ENCODE measurements at regions not wholly inside any gene's neighbourhood (a gene's known extent, or its start where the extent isn't known, plus 50 kb on each side); places are given as distances from the start of the nearest gene placed in this dataset.
A peak's percentile ranks its signal among the peaks of the same experiment; 100 is the strongest.
"Not testable (repeated sequence)": the region's sequence is repeated elsewhere in the genome, so short reads cannot be mapped to it uniquely, and the experiment has no call there.

- not testable (repeated sequence) for H3K36me3 ChIP-seq (ENCODE audit: control insufficient read depth, insufficient read depth, low read length); H3K27me3 ChIP-seq (ENCODE audit: control insufficient read depth, insufficient read depth, low read length); H3K4me3 ChIP-seq (ENCODE audit: low read depth, low read length); DNase-seq (ENCODE audit: low read depth)
- peak; percentile 43 for FAIRE-seq
Observed at GRCh38 chr2:110320834-110321563, 108.7 kb upstream of the MTLN start.

DNA sequence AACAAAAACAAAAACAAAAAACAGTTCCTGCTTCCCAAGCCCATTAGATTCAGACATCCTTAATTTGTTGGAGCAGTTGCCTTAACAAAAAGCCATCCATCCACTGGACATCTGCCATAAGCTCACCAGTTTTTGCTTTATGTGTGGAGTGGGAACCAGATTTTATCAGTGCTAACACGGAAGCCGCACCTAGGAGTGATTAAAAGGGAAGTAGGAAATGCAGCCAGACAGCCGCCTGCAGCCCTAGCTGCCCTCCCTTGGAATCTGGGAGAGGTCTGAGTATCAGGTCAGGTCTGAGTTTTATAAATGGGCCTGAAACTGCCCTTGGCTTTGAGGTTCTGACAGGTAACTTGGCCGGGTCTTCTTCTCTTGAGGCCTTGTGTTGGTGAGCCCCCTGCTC is 106.6 kb upstream of the MTLN start:
- H3K4me3 ChIP-seq (ENCODE audit: low read depth, low read length); DNase-seq (ENCODE audit: low read depth); H3K27me3 ChIP-seq (ENCODE audit: control insufficient read depth, insufficient read depth, low read length); H3K36me3 ChIP-seq (ENCODE audit: control insufficient read depth, insufficient read depth, low read length): not testable (repeated sequence)
- FAIRE-seq = peak; percentile 28

DNA sequence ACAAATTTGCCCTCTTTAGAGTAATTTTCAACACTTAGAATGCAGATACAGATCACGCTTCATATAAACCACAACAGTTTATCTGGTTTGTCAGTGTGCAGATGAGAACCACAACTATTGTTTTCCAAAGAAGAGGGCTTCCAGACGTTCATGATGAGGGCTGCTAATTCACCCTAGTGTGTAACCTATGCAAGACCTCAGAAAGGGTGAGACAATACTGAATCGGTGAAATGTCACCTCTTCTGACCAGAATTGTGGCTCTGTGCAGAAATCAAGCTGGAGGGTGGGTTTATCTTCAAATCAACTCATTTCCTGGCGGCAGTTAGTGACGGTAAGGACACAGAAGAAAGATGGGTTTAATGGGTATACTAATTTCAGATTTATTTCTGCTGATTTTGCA is 105.0 kb upstream of the MTLN start:
- not testable (repeated sequence) for H3K4me3 ChIP-seq (ENCODE audit: low read depth, low read length); H3K36me3 ChIP-seq (ENCODE audit: control insufficient read depth, insufficient read depth, low read length); H3K27me3 ChIP-seq (ENCODE audit: control insufficient read depth, insufficient read depth, low read length); DNase-seq (ENCODE audit: low read depth)
- FAIRE-seq = peak; percentile 23

DNA sequence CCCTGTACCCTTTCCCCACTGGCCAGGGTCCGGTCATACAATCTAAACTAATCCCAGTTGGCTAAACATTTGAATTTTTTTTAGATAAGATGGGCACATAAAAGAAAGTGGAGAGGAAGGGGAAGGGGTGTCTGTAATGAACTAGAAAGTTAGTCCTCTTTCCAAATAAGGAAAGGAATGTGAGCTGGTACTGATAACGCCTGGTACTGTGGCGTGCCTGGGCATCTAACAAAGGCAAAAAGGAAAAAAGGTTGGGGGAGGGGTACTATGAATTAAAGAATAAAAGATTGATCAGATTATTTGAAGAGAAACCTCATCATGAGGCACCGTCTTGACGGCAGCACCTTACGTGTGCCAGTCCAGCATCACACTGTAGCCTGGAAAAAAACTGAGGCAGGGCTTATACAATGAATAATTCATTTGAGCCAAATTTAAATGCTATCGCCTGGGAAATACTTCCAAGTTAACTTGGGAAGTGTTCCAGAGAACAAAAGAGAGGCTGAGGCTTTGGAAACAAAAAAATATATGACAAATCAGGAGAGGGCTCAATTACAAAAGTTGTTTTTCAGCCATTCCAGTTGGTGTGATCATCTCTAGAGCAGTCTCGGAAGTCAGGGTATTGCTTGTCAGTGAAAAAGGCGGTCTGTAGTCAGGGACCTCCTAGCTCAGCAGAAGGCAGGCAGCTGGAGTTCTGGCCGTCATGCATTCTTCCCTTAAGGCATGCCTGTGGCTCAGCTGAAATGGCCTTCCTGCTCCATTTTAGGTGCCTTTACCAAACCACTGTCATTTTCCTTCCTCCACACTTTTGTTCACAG is 103.9 kb upstream of the MTLN start:
- FAIRE-seq; DNase-seq (ENCODE audit: low read depth): not testable (repeated sequence)

DNA sequence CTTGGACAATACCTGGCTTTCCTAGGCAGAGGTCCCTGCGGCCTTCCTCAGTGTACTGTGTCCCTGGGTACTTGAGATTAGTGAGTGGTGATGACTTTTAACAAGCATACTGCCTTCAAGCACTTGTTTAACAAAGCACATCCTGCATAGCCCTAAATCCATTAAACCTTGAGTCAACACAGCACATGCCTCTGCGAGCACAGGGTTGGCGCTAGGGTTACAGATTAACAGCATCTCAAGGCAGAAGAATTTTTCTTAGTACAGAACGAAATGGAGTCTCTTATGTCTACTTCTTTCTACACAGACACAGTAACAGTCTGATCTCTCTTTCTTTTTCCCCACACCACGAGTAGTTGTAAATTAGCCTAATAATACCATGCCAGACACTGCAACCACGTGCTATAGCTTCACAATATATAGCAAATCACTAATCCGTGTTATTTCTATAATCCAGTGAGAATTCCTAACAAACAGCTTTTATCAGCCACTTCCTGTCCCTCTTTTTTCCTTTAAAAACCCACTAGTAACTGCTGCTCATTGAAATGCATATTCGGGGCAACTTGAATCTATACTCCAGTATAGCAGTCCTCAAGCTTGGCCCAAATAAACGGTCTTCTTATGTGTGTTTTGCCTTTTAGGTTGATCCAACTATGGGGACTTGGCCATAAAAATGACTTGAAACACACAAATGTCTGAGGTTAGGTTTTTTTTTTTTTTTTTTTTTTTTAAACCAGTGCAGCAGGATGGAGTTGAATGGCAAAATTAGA is 102.9 kb upstream of the MTLN start:
- not testable (repeated sequence) for H3K4me3 ChIP-seq (ENCODE audit: low read depth, low read length); H3K27me3 ChIP-seq (ENCODE audit: control insufficient read depth, insufficient read depth, low read length); DNase-seq (ENCODE audit: low read depth); H3K36me3 ChIP-seq (ENCODE audit: control insufficient read depth, insufficient read depth, low read length)
- FAIRE-seq = peak; percentile 60

More for the DNA sequence above, 103.9 kb upstream of the MTLN start:
- H3K36me3 ChIP-seq (ENCODE audit: control insufficient read depth, insufficient read depth, low read length); H3K27me3 ChIP-seq (ENCODE audit: control insufficient read depth, insufficient read depth, low read length); H3K4me3 ChIP-seq (ENCODE audit: low read depth, low read length): not testable (repeated sequence)

GRCh38 chr2:110314472-110314871 is 102.1 kb upstream of the MTLN start:
- FAIRE-seq; H3K27me3 ChIP-seq (ENCODE audit: control insufficient read depth, insufficient read depth, low read length); DNase-seq (ENCODE audit: low read depth): not testable (repeated sequence)

DNA sequence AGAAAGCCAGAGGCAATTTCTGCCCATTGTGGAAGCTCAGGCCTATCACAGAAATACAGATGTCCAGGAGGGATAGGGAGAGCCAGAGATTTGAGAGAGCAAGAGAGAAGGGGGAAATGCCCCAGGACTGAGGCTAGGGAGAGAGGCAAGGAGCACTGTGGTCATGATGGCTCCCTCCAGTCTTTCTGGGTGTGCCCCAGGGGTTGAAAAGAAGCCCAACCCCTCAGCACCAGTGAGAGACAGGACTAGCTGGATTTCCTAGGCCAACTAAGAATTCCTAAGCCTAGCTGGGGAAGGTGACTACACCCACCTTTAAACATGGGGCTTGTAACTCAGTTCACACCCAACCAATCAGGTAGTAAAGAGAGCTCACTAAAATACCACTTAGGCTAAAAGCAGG is 100.7 kb upstream of the MTLN start:
- not testable (repeated sequence) for FAIRE-seq; DNase-seq (ENCODE audit: low read depth)

More at GRCh38 chr2:110314472-110314871, 102.1 kb upstream of the MTLN start:
- H3K4me3 ChIP-seq (ENCODE audit: low read depth, low read length); H3K36me3 ChIP-seq (ENCODE audit: control insufficient read depth, insufficient read depth, low read length): not testable (repeated sequence)

GRCh38 chr2:110311713-110312444 is 99.5 kb upstream of the MTLN start:
- not testable (repeated sequence) for H3K36me3 ChIP-seq (ENCODE audit: control insufficient read depth, insufficient read depth, low read length); FAIRE-seq; DNase-seq (ENCODE audit: low read depth); H3K4me3 ChIP-seq (ENCODE audit: low read depth, low read length); H3K27me3 ChIP-seq (ENCODE audit: control insufficient read depth, insufficient read depth, low read length)

More for the DNA sequence above, 100.7 kb upstream of the MTLN start:
- H3K4me3 ChIP-seq (ENCODE audit: low read depth, low read length); H3K36me3 ChIP-seq (ENCODE audit: control insufficient read depth, insufficient read depth, low read length); H3K27me3 ChIP-seq (ENCODE audit: control insufficient read depth, insufficient read depth, low read length): not testable (repeated sequence)

DNA sequence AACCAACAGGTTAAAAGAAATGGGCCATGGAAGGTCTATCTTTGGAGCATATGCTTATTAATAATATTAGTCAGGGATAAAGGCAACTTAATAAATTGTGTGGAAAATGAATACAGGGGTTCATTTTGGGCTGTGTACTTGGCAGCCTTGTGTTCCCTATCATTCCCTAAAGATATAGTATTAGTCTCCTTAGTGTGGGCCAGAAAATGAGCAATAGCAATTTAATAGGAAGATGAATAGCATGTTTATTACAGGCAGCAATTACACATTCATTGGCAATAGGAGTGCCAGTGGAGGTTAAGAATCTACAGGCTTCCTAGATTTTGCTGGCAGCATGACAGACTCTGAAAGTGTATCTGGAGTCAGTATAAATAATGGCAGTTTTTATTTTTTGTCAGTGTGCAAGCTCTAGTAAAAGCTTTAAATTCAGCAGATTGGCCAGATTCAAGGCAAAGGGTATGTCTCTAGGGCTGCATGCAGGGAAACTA is 98.7 kb upstream of the MTLN start:
- H3K27me3 ChIP-seq (ENCODE audit: control insufficient read depth, insufficient read depth, low read length); DNase-seq (ENCODE audit: low read depth); FAIRE-seq; H3K4me3 ChIP-seq (ENCODE audit: low read depth, low read length); H3K36me3 ChIP-seq (ENCODE audit: control insufficient read depth, insufficient read depth, low read length): not testable (repeated sequence)

- H3K36me3 ChIP-seq (ENCODE audit: control insufficient read depth, insufficient read depth, low read length); H3K4me3 ChIP-seq (ENCODE audit: low read depth, low read length); DNase-seq (ENCODE audit: low read depth); H3K27me3 ChIP-seq (ENCODE audit: control insufficient read depth, insufficient read depth, low read length); FAIRE-seq: not testable (repeated sequence)
Observed at GRCh38 chr2:110308728-110309127, 96.4 kb upstream of the MTLN start.

- FAIRE-seq; H3K4me3 ChIP-seq (ENCODE audit: low read depth, low read length); DNase-seq (ENCODE audit: low read depth); H3K27me3 ChIP-seq (ENCODE audit: control insufficient read depth, insufficient read depth, low read length); H3K36me3 ChIP-seq (ENCODE audit: control insufficient read depth, insufficient read depth, low read length): not testable (repeated sequence)
Observed at GRCh38 chr2:110292807-110293206, 80.5 kb upstream of the MTLN start.

DNA sequence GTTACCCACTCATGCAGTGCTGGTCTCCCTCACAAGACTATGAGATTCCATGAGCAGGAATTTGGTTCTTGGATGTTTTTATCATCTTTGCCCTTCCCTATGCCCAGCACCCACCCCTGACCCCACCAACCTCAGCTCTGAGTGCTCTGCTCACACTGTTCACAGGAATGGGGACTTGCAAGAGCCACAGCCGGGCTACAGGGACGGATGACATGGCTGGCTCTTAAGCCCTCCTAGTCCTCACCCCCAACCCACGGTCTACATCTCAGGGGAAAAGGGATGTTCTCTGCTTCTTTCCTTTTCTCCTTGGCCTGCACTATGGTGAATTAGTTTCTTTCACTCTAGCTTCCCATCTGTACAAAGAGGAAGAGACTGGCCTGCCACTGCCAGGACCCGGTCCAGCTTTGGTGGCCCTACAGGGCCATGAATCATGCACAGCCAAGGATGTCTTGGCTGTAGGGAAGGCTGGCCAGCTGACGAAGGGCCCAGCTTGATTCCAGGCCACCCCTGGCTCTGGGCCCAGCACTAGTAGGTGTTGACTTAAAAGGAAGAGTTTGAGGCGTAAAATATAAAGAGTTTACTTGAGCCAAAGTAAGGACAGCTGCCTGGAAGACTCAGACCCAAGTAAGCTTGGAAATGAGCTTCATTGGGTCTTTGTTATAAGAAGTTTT is 79.7 kb upstream of the MTLN start:
- not testable (repeated sequence) for FAIRE-seq; H3K27me3 ChIP-seq (ENCODE audit: control insufficient read depth, insufficient read depth, low read length); H3K36me3 ChIP-seq (ENCODE audit: control insufficient read depth, insufficient read depth, low read length); H3K4me3 ChIP-seq (ENCODE audit: low read depth, low read length); DNase-seq (ENCODE audit: low read depth)

- not testable (repeated sequence) for H3K27me3 ChIP-seq (ENCODE audit: control insufficient read depth, insufficient read depth, low read length); H3K36me3 ChIP-seq (ENCODE audit: control insufficient read depth, insufficient read depth, low read length); FAIRE-seq; DNase-seq (ENCODE audit: low read depth); H3K4me3 ChIP-seq (ENCODE audit: low read depth, low read length)
Observed at GRCh38 chr2:110287817-110288216, 75.5 kb upstream of the MTLN start.
